ENCODE measurements at regions not wholly inside any gene's neighbourhood (a gene's known extent, or its start where the extent isn't known, plus 50 kb on each side); places are given as distances from the start of the nearest gene placed in this dataset.
"Not testable (repeated sequence)": the region's sequence is repeated elsewhere in the genome, so short reads cannot be mapped to it uniquely, and the experiment has no call there.

GRCh38 chr4:87918314-87919058 lies 57.0 kb upstream of the SPP1 start:
- WGBS, 3 donors, result 74 to 84% (median 83%) methylated on average over 4 of the region's 4 CpGs
- Histone ChIP-seq H3K4me3 (no peak overlapping the region), H3K4me1 (no peaks in the 10 kb centered on the region), H3K36me3 (ENCODE audit: insufficient read depth in 1 of 2, low read depth in 1 of 2) (no peaks in the 10 kb centered on the region), H3K27ac (no peak overlapping the region), H3K9me3 (no peaks in the 10 kb centered on the region), H3K27me3 (ENCODE audit: insufficient read depth in 3 of 3, low read length in 2 of 3) (no peaks in the 10 kb centered on the region)
- ATAC-seq (no peak), DNase-seq (no peak)
- intact Hi-C loops (cut with DNase I), result no loop called here
- no peak for TF ChIP-seq CTCF (IDR thresholded peaks at IDR 0.05)

- H3K9me3 ChIP-seq; H3K36me3 ChIP-seq (ENCODE audit: insufficient read depth in 1 of 2, low read depth in 1 of 2); H3K27me3 ChIP-seq (ENCODE audit: insufficient read depth in 3 of 3, low read length in 2 of 3); DNase-seq; intact Hi-C loops (cut with DNase I); H3K27ac ChIP-seq; H3K4me3 ChIP-seq; H3K4me1 ChIP-seq; ATAC-seq: not testable (repeated sequence)
- WGBS, 3 donors, result 74 to 78% (median 77%) methylated on average over 1 of the region's 1 CpG
These were observed 56.2 kb upstream of the SPP1 start for GRCh38 chr4:87919304-87919703.

GRCh38 chr4:87919941-87920340 lies 55.6 kb upstream of the SPP1 start:
- H3K4me3 ChIP-seq, result no peak overlapping the region
- no peak for ATAC-seq
- TF ChIP-seq CTCF (IDR thresholded peaks at IDR 0.05), result no peak

GRCh38 chr4:87920478-87920877 lies 55.0 kb upstream of the SPP1 start:
- 84 to 93% (median 85%) methylated on average over 2 of the region's 2 CpGs for WGBS, 3 donors
- H3K27ac ChIP-seq, result no peak overlapping the region
- H3K27me3 ChIP-seq (ENCODE audit: insufficient read depth in 3 of 3, low read length in 2 of 3), result no peaks in the 10 kb centered on the region
- no peak overlapping the region for H3K4me3 ChIP-seq
- intact Hi-C loops (cut with DNase I), result loop anchor here in 1 of 2 donors (2.0 kb wide), 1 partner anchor 14 kb away; no protein-coding TSS in a partner anchor
- DNase-seq, result no peak
- no peaks in the 10 kb centered on the region for H3K36me3 ChIP-seq (ENCODE audit: insufficient read depth in 1 of 2, low read depth in 1 of 2)
- no peaks in the 10 kb centered on the region for H3K9me3 ChIP-seq
- no peak for ATAC-seq
- no peak for TF ChIP-seq CTCF (IDR thresholded peaks at IDR 0.05)
- no peaks in the 10 kb centered on the region for H3K4me1 ChIP-seq

More at GRCh38 chr4:87919941-87920340, 55.6 kb upstream of the SPP1 start:
- WGBS, 3 donors, result 81 to 95% (median 88%) methylated on average over 2 of the region's 2 CpGs
- H3K4me1 ChIP-seq, result no peaks in the 10 kb centered on the region
- H3K27me3 ChIP-seq (ENCODE audit: insufficient read depth in 3 of 3, low read length in 2 of 3), result no peaks in the 10 kb centered on the region
- no peak for DNase-seq
- intact Hi-C loops (cut with DNase I), result loop anchor here in 1 of 2 donors (2.0 kb wide), 1 partner anchor 15 kb away; no protein-coding TSS in a partner anchor
- no peaks in the 10 kb centered on the region for H3K36me3 ChIP-seq (ENCODE audit: insufficient read depth in 1 of 2, low read depth in 1 of 2)
- no peak overlapping the region for H3K27ac ChIP-seq
- no peaks in the 10 kb centered on the region for H3K9me3 ChIP-seq

- not testable (repeated sequence) for H3K9me3 ChIP-seq; DNase-seq; H3K36me3 ChIP-seq (ENCODE audit: insufficient read depth in 1 of 2, low read depth in 1 of 2); ATAC-seq; H3K4me1 ChIP-seq; H3K27me3 ChIP-seq (ENCODE audit: insufficient read depth in 3 of 3, low read length in 2 of 3); H3K4me3 ChIP-seq; H3K27ac ChIP-seq
- 50 to 80% (median 59%) methylated on average over 12 to 14 of the region's 16 CpGs for WGBS, 3 donors
- intact Hi-C loops (cut with DNase I), result loop anchor here in 1 of 2 donors (2.0 kb wide), 1 partner anchor 13 kb away; no protein-coding TSS in a partner anchor
These were observed 53.7 kb upstream of the SPP1 start for GRCh38 chr4:87921626-87922479.

- H3K4me1 ChIP-seq; ATAC-seq; DNase-seq; H3K27ac ChIP-seq; H3K9me3 ChIP-seq; intact Hi-C loops (cut with DNase I); H3K27me3 ChIP-seq (ENCODE audit: insufficient read depth in 3 of 3, low read length in 2 of 3); H3K4me3 ChIP-seq; H3K36me3 ChIP-seq (ENCODE audit: insufficient read depth in 1 of 2, low read depth in 1 of 2): not testable (repeated sequence)
- WGBS, 3 donors, result 66 to 78% (median 71%) methylated on average over 13 to 17 of the region's 18 CpGs
These were observed 51.4 kb upstream of the SPP1 start for GRCh38 chr4:87924146-87924545.

Measured in psoas muscle (tissue), 7 donors.